ENCODE measurements at regions not wholly inside any gene's neighbourhood (a gene's known extent, or its start where the extent isn't known, plus 50 kb on each side); places are given as distances from the start of the nearest gene placed in this dataset.

- TF ChIP-seq EZH2phosphoT487 (IDR thresholded peaks at IDR 0.05; ENCODE audit: insufficient read depth, low read depth): no peak
- no peak for TF ChIP-seq EZH2 (IDR thresholded peaks at IDR 0.05; ENCODE audit: insufficient read depth, poor library complexity, severe bottlenecking)
These were observed 89.7 kb upstream of the RNF152 start for GRCh38 chr18:61982475-61982874.
